Right lobe of liver (tissue), 4 donors: ENCODE measurements at regions not wholly inside any gene's neighbourhood (a gene's known extent, or its start where the extent isn't known, plus 50 kb on each side); places are given as distances from the start of the nearest gene placed in this dataset.

Experiments used
- POLR2A ChIP-seq: fragments of 450-650 bp; IDR thresholded peaks from one replicate; pipeline ENCODE4 v1.6.1; 2017; ENCODE audit warnings: antibody characterized with exemption, mild to moderate bottlenecking
- TF ChIP-seq, protein P1 (sequence below), 4 donors: fragments of 200-600 bp in 3 of 4; fragments of 450-650 bp in 1 of 4; IDR thresholded peaks; one replicate each; pipeline versions ENCODE4 v1.5.1 to v1.8.0; 2016 to 2022; ENCODE audit warnings: antibody characterized with exemption in 4 of 4, mild to moderate bottlenecking in 2 of 4
- donor health status: DM: no; HTN: no; CAD: no.
- donor health status: DM: no; HTN: no; CAD: no.
- donor health status: DM: no; HTN: yes; CAD: no.

DNA sequence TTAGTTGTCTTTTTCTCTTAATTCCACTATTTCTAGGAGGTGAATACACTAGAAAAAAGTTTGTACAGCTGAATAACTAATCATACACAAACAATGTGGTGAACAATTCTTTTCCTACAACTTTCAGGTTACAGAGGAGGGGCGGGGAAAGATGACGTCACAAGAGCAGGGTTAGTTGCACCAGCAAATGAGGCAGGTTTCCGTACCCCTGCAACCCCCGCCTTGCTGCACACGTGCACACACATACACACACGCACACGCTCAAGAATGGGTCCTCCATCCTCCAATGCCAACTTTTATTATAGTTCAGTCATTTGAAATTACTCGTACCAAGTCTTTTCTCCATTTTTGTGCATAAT is 122.8 kb downstream of the ARL4C start:
- TF ChIP-seq, protein P1, sequence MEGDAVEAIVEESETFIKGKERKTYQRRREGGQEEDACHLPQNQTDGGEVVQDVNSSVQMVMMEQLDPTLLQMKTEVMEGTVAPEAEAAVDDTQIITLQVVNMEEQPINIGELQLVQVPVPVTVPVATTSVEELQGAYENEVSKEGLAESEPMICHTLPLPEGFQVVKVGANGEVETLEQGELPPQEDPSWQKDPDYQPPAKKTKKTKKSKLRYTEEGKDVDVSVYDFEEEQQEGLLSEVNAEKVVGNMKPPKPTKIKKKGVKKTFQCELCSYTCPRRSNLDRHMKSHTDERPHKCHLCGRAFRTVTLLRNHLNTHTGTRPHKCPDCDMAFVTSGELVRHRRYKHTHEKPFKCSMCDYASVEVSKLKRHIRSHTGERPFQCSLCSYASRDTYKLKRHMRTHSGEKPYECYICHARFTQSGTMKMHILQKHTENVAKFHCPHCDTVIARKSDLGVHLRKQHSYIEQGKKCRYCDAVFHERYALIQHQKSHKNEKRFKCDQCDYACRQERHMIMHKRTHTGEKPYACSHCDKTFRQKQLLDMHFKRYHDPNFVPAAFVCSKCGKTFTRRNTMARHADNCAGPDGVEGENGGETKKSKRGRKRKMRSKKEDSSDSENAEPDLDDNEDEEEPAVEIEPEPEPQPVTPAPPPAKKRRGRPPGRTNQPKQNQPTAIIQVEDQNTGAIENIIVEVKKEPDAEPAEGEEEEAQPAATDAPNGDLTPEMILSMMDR (IDR thresholded peaks at IDR 0.05) = no peak
- TF ChIP-seq POLR2A = no peak
